ENCODE measurements at regions not wholly inside any gene's neighbourhood (a gene's known extent, or its start where the extent isn't known, plus 50 kb on each side); places are given as distances from the start of the nearest gene placed in this dataset.

DNA sequence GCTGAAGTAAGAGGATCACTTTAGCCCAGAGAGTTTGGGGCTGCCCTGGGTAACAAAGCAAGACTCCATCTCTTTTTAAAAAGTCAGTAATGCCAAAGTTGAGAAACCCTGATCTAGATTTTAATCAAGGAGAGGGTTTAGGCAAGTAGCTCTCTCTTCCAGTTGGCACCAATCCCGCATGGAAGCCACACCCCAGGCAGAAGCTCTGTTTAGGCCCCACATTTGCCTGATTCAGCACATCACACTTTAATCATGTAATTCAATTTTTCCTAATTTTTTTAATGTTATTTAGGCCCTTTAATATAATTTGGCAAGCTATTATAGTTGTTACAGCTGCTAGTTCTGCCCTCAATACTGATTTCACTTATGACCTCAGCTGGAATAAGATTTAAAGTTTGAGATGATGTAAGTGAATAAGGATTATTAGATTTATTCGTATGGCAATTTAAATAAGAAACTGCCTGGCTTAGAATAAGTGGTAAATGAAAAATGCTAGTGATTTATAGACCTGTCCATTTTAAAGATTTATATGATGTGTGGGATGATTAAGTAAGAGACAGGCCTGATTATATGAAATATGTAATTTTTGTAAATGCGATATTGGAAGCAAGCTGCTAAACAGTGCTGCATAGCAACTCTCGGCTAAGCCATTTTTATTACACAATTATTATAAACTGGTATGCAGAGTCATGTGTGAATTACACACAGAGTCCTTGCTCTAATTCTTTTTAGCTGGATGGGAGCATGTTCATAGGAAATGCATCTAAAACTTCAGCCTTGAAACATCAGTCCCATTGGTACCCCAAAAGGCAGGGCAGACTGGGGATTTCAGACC lies 80.2 kb upstream of the NFE2L3 start:
- H3K9me3 Mint-ChIP-seq (ENCODE audit: unreplicated experiment): no peaks in the 10 kb centered on the region
- no peak for DNase-seq (ENCODE audit: extremely low spot score, unreplicated experiment)
- no peak overlapping the region for H3K27ac Mint-ChIP-seq (ENCODE audit: unreplicated experiment)
- TF ChIP-seq, protein P1, sequence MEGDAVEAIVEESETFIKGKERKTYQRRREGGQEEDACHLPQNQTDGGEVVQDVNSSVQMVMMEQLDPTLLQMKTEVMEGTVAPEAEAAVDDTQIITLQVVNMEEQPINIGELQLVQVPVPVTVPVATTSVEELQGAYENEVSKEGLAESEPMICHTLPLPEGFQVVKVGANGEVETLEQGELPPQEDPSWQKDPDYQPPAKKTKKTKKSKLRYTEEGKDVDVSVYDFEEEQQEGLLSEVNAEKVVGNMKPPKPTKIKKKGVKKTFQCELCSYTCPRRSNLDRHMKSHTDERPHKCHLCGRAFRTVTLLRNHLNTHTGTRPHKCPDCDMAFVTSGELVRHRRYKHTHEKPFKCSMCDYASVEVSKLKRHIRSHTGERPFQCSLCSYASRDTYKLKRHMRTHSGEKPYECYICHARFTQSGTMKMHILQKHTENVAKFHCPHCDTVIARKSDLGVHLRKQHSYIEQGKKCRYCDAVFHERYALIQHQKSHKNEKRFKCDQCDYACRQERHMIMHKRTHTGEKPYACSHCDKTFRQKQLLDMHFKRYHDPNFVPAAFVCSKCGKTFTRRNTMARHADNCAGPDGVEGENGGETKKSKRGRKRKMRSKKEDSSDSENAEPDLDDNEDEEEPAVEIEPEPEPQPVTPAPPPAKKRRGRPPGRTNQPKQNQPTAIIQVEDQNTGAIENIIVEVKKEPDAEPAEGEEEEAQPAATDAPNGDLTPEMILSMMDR (IDR thresholded peaks at IDR 0.05): no peak
- no peak overlapping the region for H3K4me3 Mint-ChIP-seq (ENCODE audit: unreplicated experiment)
- H3K27me3 Mint-ChIP-seq (ENCODE audit: unreplicated experiment): peaks cover 52% of the 10 kb centered on the region
- H3K4me1 Mint-ChIP-seq (ENCODE audit: unreplicated experiment): no peaks in the 10 kb centered on the region
- H3K36me3 Mint-ChIP-seq (ENCODE audit: unreplicated experiment): no peaks in the 10 kb centered on the region

DNA sequence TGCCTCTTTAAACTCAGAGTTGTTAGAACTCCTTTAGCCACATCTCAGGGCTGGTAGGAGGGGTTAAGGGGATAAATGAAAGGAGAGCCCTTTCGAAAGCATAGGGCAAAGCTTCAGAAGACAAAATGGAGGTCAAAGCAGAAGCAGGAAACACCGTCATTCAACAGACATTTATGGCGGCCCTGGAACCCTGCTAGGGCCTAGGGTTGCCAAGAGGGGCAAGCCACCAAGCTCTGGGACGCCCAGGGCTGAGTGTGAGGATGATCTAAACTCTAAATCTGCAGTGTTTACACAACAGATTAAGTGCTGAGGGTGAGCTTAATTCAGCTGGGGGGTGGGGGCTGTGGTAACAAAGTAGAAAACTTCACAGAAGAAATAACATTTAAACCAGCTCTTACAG lies 79.0 kb upstream of the NFE2L3 start:
- H3K36me3 Mint-ChIP-seq (ENCODE audit: unreplicated experiment): no peaks in the 10 kb centered on the region

DNA sequence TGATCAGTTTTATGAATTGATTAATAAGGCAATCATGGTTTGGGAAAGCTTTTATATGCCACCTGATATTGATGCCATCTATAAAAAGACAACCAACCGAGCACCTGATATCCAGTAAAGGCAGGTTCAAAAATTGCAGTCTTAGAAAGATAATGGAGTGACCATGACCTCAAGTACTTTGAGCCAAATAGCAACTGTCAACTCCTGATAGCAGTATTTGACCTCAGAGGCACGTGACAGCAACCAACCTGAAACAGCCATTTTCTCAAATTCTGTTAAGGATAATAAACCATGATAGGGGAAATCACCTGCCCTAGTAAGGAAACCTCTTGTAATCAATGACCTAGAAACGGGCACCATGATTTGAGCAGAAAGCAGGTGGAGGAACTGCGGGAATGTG lies 77.1 kb upstream of the NFE2L3 start:
- DNase-seq (ENCODE audit: extremely low spot score, unreplicated experiment): no peak
- TF ChIP-seq, protein P1 (IDR thresholded peaks at IDR 0.05): no peak
- H3K4me1 Mint-ChIP-seq (ENCODE audit: unreplicated experiment): peaks cover 4% of the 10 kb centered on the region
- peaks cover 71% of the 10 kb centered on the region for H3K27me3 Mint-ChIP-seq (ENCODE audit: unreplicated experiment)
- no peak overlapping the region for H3K27ac Mint-ChIP-seq (ENCODE audit: unreplicated experiment)
- H3K4me3 Mint-ChIP-seq (ENCODE audit: unreplicated experiment): no peak overlapping the region
- H3K36me3 Mint-ChIP-seq (ENCODE audit: unreplicated experiment): no peaks in the 10 kb centered on the region
- H3K9me3 Mint-ChIP-seq (ENCODE audit: unreplicated experiment): no peaks in the 10 kb centered on the region

More for the DNA sequence above, 79.0 kb upstream of the NFE2L3 start:
- TF ChIP-seq, protein P1 (IDR thresholded peaks at IDR 0.05): no peak
- Mint-ChIP-seq H3K9me3 (ENCODE audit: unreplicated experiment) (no peaks in the 10 kb centered on the region), H3K27me3 (ENCODE audit: unreplicated experiment) (peaks cover 60% of the 10 kb centered on the region), H3K27ac (ENCODE audit: unreplicated experiment) (no peak overlapping the region), H3K4me1 (ENCODE audit: unreplicated experiment) (no peaks in the 10 kb centered on the region), H3K4me3 (ENCODE audit: unreplicated experiment) (no peak overlapping the region)
- DNase-seq (ENCODE audit: extremely low spot score, unreplicated experiment): no peak

DNA sequence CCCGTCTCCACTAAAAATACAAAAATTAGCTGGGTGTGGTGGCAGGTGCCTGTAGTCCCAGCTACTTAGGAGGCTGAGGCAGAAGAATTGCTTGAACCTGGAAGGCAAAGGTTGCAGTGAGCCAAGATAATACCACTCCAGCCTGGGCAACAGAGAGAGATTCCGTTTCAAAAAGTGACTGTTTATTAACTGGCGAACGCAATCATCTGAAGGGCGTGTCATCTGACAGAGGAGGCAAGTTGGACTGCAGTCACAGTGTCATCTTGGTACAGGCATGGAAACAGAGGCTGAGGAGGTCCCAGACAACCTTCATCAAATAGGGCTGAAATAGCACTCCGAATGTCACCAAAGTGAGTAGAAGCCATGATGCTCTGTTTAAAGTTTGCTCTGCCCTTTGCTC lies 75.3 kb upstream of the NFE2L3 start:
- Mint-ChIP-seq H3K27me3 (ENCODE audit: unreplicated experiment) (peaks cover 75% of the 10 kb centered on the region), H3K4me1 (ENCODE audit: unreplicated experiment) (peaks cover 4% of the 10 kb centered on the region), H3K9me3 (ENCODE audit: unreplicated experiment) (no peaks in the 10 kb centered on the region), H3K27ac (ENCODE audit: unreplicated experiment) (no peak overlapping the region), H3K36me3 (ENCODE audit: unreplicated experiment) (no peaks in the 10 kb centered on the region), H3K4me3 (ENCODE audit: unreplicated experiment) (no peak overlapping the region)
- no peak for DNase-seq (ENCODE audit: extremely low spot score, unreplicated experiment)
- TF ChIP-seq, protein P1 (IDR thresholded peaks at IDR 0.05): no peak

DNA sequence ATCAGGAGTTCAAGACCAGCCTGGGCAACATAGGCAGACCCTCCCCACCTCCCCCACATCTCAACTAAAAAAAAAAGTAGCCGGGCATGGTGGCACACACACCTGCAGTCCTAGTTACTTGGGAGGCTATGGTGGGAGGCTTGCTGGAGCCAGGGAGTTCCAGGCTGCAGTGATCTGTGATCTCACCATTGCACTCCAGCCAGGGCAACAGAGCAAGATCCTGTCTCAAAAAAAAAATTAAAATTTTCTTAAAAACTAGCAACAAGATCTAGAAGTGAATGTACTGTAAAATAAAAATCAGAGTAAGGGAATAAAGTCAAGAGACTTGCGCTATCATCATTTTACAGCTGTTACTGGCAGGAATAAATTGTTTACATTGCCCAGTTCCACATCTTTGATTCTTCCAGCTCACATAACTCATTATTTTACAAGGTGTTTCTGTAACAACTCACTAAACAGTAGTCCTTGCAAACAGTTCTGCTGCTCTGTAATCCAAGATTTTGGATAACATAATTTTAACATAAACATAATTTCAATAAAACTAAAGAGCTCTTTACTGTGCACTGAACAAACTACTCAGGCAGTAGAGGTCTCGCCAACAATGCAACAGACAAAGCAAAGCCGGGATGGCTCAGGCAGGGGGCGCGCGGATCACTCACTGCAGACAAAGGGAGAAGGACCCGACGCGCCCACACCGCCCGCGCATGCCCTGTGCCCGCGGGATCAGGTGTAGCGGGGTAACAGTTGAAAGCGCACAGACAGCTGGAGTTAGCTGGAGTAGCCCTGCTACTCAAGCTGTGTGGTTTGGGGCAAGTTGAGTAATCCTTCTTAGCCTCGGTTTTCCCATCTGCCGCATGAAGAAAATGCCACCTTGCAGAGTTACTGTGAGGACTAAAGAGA lies 73.3 kb upstream of the NFE2L3 start:
- Mint-ChIP-seq H3K4me3 (ENCODE audit: unreplicated experiment) (no peak overlapping the region), H3K4me1 (ENCODE audit: unreplicated experiment) (peaks cover 4% of the 10 kb centered on the region), H3K9me3 (ENCODE audit: unreplicated experiment) (no peaks in the 10 kb centered on the region), H3K36me3 (ENCODE audit: unreplicated experiment) (no peaks in the 10 kb centered on the region), H3K27me3 (ENCODE audit: unreplicated experiment) (peaks cover 77% of the 10 kb centered on the region), H3K27ac (ENCODE audit: unreplicated experiment) (no peak overlapping the region)
- TF ChIP-seq, protein P1 (IDR thresholded peaks at IDR 0.05): peak; percentile 43
- no peak for DNase-seq (ENCODE audit: extremely low spot score, unreplicated experiment)
